ENCODE measurements at regions not wholly inside any gene's neighbourhood (a gene's known extent, or its start where the extent isn't known, plus 50 kb on each side); places are given as distances from the start of the nearest gene placed in this dataset.

DNA sequence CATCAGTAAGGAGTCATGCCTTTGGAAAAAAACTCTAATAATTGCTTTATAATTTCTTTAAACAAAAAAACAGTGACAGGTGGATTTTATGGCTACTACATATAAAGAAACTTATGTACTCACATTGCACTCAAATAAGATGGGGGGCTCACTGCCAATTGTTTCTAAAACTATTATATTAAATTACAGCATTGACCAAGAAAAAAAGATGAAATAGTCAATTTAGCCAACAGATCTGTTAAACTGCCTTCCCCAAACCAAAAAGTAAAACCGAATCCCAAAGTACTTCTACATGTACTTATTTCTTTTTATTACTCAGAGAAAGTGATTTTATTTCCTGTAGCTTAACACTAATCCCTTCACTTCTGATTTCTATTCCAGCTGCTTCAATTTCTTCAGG, 716.8 kb upstream of the SLITRK5 start:
- TF ChIP-seq, protein P1, sequence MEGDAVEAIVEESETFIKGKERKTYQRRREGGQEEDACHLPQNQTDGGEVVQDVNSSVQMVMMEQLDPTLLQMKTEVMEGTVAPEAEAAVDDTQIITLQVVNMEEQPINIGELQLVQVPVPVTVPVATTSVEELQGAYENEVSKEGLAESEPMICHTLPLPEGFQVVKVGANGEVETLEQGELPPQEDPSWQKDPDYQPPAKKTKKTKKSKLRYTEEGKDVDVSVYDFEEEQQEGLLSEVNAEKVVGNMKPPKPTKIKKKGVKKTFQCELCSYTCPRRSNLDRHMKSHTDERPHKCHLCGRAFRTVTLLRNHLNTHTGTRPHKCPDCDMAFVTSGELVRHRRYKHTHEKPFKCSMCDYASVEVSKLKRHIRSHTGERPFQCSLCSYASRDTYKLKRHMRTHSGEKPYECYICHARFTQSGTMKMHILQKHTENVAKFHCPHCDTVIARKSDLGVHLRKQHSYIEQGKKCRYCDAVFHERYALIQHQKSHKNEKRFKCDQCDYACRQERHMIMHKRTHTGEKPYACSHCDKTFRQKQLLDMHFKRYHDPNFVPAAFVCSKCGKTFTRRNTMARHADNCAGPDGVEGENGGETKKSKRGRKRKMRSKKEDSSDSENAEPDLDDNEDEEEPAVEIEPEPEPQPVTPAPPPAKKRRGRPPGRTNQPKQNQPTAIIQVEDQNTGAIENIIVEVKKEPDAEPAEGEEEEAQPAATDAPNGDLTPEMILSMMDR (conservative IDR thresholded peaks at IDR 0.05; ENCODE audit: low read length), result no peak
- no peak for TF ChIP-seq EZH2phosphoT487 (IDR thresholded peaks at IDR 0.05; ENCODE audit: borderline replicate concordance, low read depth, low read length)
